NCI-H1105 treated with DMSO at 0.1 percent for 48 hours (cell line): ENCODE measurements at regions not wholly inside any gene's neighbourhood (a gene's known extent, or its start where the extent isn't known, plus 50 kb on each side); places are given as distances from the start of the nearest gene placed in this dataset.
"Not testable (repeated sequence)": the region's sequence is repeated elsewhere in the genome, so short reads cannot be mapped to it uniquely, and the experiment has no call there.

Source experiments
- DNase-seq: peaks from one replicate; lab custom pipeline; 2025; lab: John Stamatoyannopoulos, UW

GRCh38 chr20:26216025-26216424 is 519.4 kb upstream of the ZNF337 start:
- no peak for DNase-seq

- DNase-seq, result no peak
Measured at GRCh38 chr20:26214991-26215390, 518.3 kb upstream of the ZNF337 start.

- DNase-seq, result no peak
Measured at GRCh38 chr20:26209171-26209941, 512.7 kb upstream of the ZNF337 start.

- peak; percentile 17 for DNase-seq
Measured at GRCh38 chr20:26208296-26209091, 511.8 kb upstream of the ZNF337 start.

- DNase-seq, result peak; percentile 10
Measured at GRCh38 chr20:26207967-26208295, 511.3 kb upstream of the ZNF337 start.

GRCh38 chr20:26207237-26207966 is 510.7 kb upstream of the ZNF337 start:
- DNase-seq, result no peak

- DNase-seq, result no peak
Measured at GRCh38 chr20:26205350-26205749, 508.7 kb upstream of the ZNF337 start.

GRCh38 chr20:26201026-26201425 is 504.4 kb upstream of the ZNF337 start:
- DNase-seq, result not testable (repeated sequence)

- not testable (repeated sequence) for DNase-seq
Measured at GRCh38 chr20:26187329-26187728, 490.7 kb upstream of the ZNF337 start.

GRCh38 chr20:26183720-26184119 is 487.1 kb upstream of the ZNF337 start:
- not testable (repeated sequence) for DNase-seq

- not testable (repeated sequence) for DNase-seq
Measured at GRCh38 chr20:26181364-26181763, 484.7 kb upstream of the ZNF337 start.

- not testable (repeated sequence) for DNase-seq
Measured at GRCh38 chr20:26171875-26172274, 475.2 kb upstream of the ZNF337 start.

GRCh38 chr20:26169506-26169905 is 472.9 kb upstream of the ZNF337 start:
- no peak for DNase-seq

- no peak for DNase-seq
Measured at GRCh38 chr20:26167499-26167898, 470.8 kb upstream of the ZNF337 start.

- no peak for DNase-seq
Measured at GRCh38 chr20:26163890-26164289, 467.2 kb upstream of the ZNF337 start.

GRCh38 chr20:26163151-26163550 is 466.5 kb upstream of the ZNF337 start:
- not testable (repeated sequence) for DNase-seq

- not testable (repeated sequence) for DNase-seq
Measured at GRCh38 chr20:26161741-26162140, 465.1 kb upstream of the ZNF337 start.

GRCh38 chr20:26160916-26161315 is 464.3 kb upstream of the ZNF337 start:
- DNase-seq, result not testable (repeated sequence)

- no peak for DNase-seq
Measured at GRCh38 chr20:26154224-26154623, 457.6 kb upstream of the ZNF337 start.

- DNase-seq, result peak; percentile 91
Measured at GRCh38 chr20:26135325-26136110, 438.9 kb upstream of the ZNF337 start.

- DNase-seq, result no peak
Measured at GRCh38 chr20:26134606-26135005, 438.0 kb upstream of the ZNF337 start.

GRCh38 chr20:26133794-26134193 is 437.1 kb upstream of the ZNF337 start:
- DNase-seq, result not testable (repeated sequence)
